ENCODE measurements at regions not wholly inside any gene's neighbourhood (a gene's known extent, or its start where the extent isn't known, plus 50 kb on each side); places are given as distances from the start of the nearest gene placed in this dataset.

- POLR2A ChIA-PET (ENCODE audit: partially characterized antibody): interaction anchor here (0.7 kb wide), 1 partner anchor 185 kb away, joined by 3 read pairs; no protein-coding TSS in a partner anchor
Measured at GRCh38 chr5:17004441-17005106, 68.5 kb upstream of the MYO10 start.

More at GRCh38 chr5:17004441-17005106, 68.5 kb upstream of the MYO10 start:
- H2BK15ac ChIP-seq (ENCODE audit: low read length): no peak overlapping the region
- H3K4ac ChIP-seq (replicated peaks; ENCODE audit: insufficient read length, low read depth, low read length): no peak overlapping the region
- H3K4me2 ChIP-seq (ENCODE audit: insufficient read depth in 1 of 2, low read depth in 2 of 2, low read length in 2 of 2): no peak overlapping the region
- no peaks in the 10 kb centered on the region for H4K20me1 ChIP-seq (replicated peaks in 1 of 2; ENCODE audit: control insufficient read depth in 1 of 2, insufficient read depth in 2 of 2, low read length in 2 of 2)
- no peaks in the 10 kb centered on the region for H3K9me3 ChIP-seq (ENCODE audit: insufficient read depth in 2 of 2, low read depth in 1 of 2, low read length in 1 of 2)
- H3K23me2 ChIP-seq (ENCODE audit: low read depth, low read length): no peaks in the 10 kb centered on the region
- no peak for TF ChIP-seq RFX5 (IDR thresholded peaks at IDR 0.05; ENCODE audit: borderline replicate concordance, low read depth, low read length)
- no peak for TF ChIP-seq BCL11A (IDR thresholded peaks at IDR 0.05; ENCODE audit: low read depth in 2 of 2, low read length in 2 of 2)
- no peak for TF ChIP-seq EP300 (IDR thresholded peaks at IDR 0.05; ENCODE audit: borderline replicate concordance in 1 of 2, low read depth in 2 of 2, low read length in 2 of 2)
- no peak for TF ChIP-seq KDM1A (IDR thresholded peaks at IDR 0.05; ENCODE audit: borderline replicate concordance, low read length)
- TF ChIP-seq KDM5A (IDR thresholded peaks at IDR 0.05; ENCODE audit: low read length): no peak
- no peak for TF ChIP-seq HDAC2 (IDR thresholded peaks at IDR 0.05; ENCODE audit: borderline replicate concordance in 1 of 2, low read depth in 2 of 2, low read length in 2 of 2)
- TF ChIP-seq CREB1 (IDR thresholded peaks at IDR 0.05): no peak
- no peak for TF ChIP-seq ZNF274 (IDR thresholded peaks at IDR 0.05; ENCODE audit: borderline replicate concordance, extremely low read depth, low read length)
- H3K4me3 ChIP-seq (ENCODE audit: extremely low read depth in 1 of 4, insufficient read depth in 2 of 4, low read depth in 3 of 4, low read length in 4 of 4): no peak overlapping the region
- H2BK20ac ChIP-seq (ENCODE audit: low read length): no peak overlapping the region
- H3K4me1 ChIP-seq (replicated peaks in 1 of 4; ENCODE audit: control insufficient read depth in 3 of 4, insufficient read depth in 4 of 4, low read length in 3 of 4): no peaks in the 10 kb centered on the region
- WGBS, 2 experiments (ENCODE audit: extremely low coverage in 1 of 2, insufficient coverage in 1 of 2, insufficient read length in 1 of 2, insufficient replicate concordance in 2 of 2, low coverage in 1 of 2, low lambda C conversion rate in 2 of 2, missing lambda C conversion rate in 1 of 2): 90% methylated on average over 13 of the region's 13 CpGs; no CpG with 5 or more reads in 1 of the 2 experiments
- H3K79me1 ChIP-seq (ENCODE audit: low read depth, low read length): no peaks in the 10 kb centered on the region
- no peak overlapping the region for H3K23ac ChIP-seq (ENCODE audit: insufficient read length)
- no peak overlapping the region for H3K18ac ChIP-seq (ENCODE audit: extremely low read depth, low read length)
- no peak overlapping the region for H3K27ac ChIP-seq (ENCODE audit: low read depth, low read length)
- DNase-seq (ENCODE audit: low read depth in 1 of 2, low spot score in 2 of 2) (no peak), FAIRE-seq (no peak)
- H3K9ac ChIP-seq (replicated peaks in 1 of 4; ENCODE audit: extremely low read depth in 1 of 4, low read depth in 3 of 4, low read length in 3 of 4): no peak overlapping the region
- no peak overlapping the region for H3K56ac ChIP-seq (replicated peaks; ENCODE audit: insufficient read length, low read depth, low read length)
- no peak overlapping the region for H2BK12ac ChIP-seq (ENCODE audit: low read depth, low read length)
- H4K5ac ChIP-seq (ENCODE audit: insufficient read length, low read depth, low read length): no peak overlapping the region
- H4K8ac ChIP-seq (ENCODE audit: extremely low read depth, insufficient read depth, low read length): no peak overlapping the region
- no peak overlapping the region for H3K14ac ChIP-seq (ENCODE audit: insufficient read length)
- H4K91ac ChIP-seq (replicated peaks; ENCODE audit: insufficient read length, low read length): no peak overlapping the region
- H3K36me3 ChIP-seq (ENCODE audit: control insufficient read depth in 2 of 4, insufficient read depth in 4 of 4, low read length in 3 of 4): no peaks in the 10 kb centered on the region
- H2BK120ac ChIP-seq (replicated peaks; ENCODE audit: low read depth, low read length): no peak overlapping the region
- H3K79me2 ChIP-seq (ENCODE audit: control insufficient read depth in 1 of 2, insufficient read depth in 2 of 2, low read length in 2 of 2): no peaks in the 10 kb centered on the region
- H2BK5ac ChIP-seq (ENCODE audit: low read depth, low read length): no peak overlapping the region
- H2AFZ ChIP-seq (ENCODE audit: low read length): no peak overlapping the region
- no peaks in the 10 kb centered on the region for H3K27me3 ChIP-seq (replicated peaks in 1 of 4; ENCODE audit: control insufficient read depth in 3 of 4, extremely low read depth in 1 of 4, insufficient read depth in 3 of 4, low read length in 3 of 4)
- no peak overlapping the region for H2AK5ac ChIP-seq (ENCODE audit: low read depth, low read length)
- CTCF ChIA-PET (ENCODE audit: partially characterized antibody): no interaction called here

Data from H1 (cell line).